ENCODE measurements at regions not wholly inside any gene's neighbourhood (a gene's known extent, or its start where the extent isn't known, plus 50 kb on each side); places are given as distances from the start of the nearest gene placed in this dataset.

DNA sequence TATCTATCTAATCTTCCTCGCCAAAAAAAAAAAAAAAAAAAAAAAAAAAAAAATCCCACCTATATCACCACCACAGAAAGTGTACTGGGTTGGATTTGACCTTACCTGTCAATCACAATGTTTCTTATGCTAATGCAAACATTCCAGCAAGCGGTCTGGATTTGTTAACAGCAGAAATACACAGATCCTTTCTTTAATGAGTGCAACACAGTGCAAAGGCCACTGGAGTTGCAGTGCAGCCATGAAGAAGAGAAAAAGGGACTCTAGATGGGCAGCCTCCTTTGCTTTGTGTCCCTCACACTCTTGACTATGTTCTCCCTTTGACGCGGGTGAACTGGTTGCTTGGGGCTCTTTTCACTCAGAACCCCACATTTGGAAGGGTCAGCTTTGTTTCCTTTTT is 127.3 kb upstream of the PRKCQ start:
- Histone ChIP-seq H3K4me1 (ENCODE audit: insufficient read depth, low read length) (peaks cover 2% of the 10 kb centered on the region; the same call in 1 of the 2 replicates), H2BK120ac (ENCODE audit: low read depth, low read length, poor library complexity, severe bottlenecking) (no peak overlapping the region), H3K79me2 (ENCODE audit: insufficient read depth, low read length) (no peaks in the 10 kb centered on the region), H3K56ac (ENCODE audit: insufficient read length, low read depth, low read length) (no peak overlapping the region), H4K8ac (replicated peaks; ENCODE audit: insufficient read length, low read depth, low read length) (no peak overlapping the region), H4K91ac (ENCODE audit: insufficient read length, low read depth, low read length) (no peak overlapping the region), H2BK15ac (ENCODE audit: low read depth, low read length) (no peak overlapping the region), H3K27ac (ENCODE audit: insufficient read length, low read depth, low read length) (no peak overlapping the region), H3K23ac (ENCODE audit: insufficient read length, low read depth, low read length) (no peak overlapping the region), H4K20me1 (ENCODE audit: control insufficient read depth, insufficient read depth, insufficient read length) (no peaks in the 10 kb centered on the region), H3K9me3 (ENCODE audit: control insufficient read depth, low read depth, low read length) (no peaks in the 10 kb centered on the region), H3K18ac (ENCODE audit: insufficient read length, low read depth, low read length) (no peak overlapping the region), H2BK5ac (ENCODE audit: insufficient read length, low read length) (no peak overlapping the region), H3K14ac (ENCODE audit: insufficient read depth, low read length) (no peak overlapping the region), H3K4ac (ENCODE audit: low read depth, low read length) (no peak overlapping the region), H3K79me1 (ENCODE audit: insufficient read depth, low read depth, low read length, poor library complexity, severe bottlenecking) (no peaks in the 10 kb centered on the region), H3K27me3 (ENCODE audit: insufficient read depth, low read length) (no peaks in the 10 kb centered on the region), H4K5ac (ENCODE audit: insufficient read length, low read depth, low read length) (no peak overlapping the region), H2AK5ac (ENCODE audit: insufficient read length, low read length) (no peak overlapping the region), H3T11ph (ENCODE audit: low read length) (no peak overlapping the region), H3K9ac (ENCODE audit: extremely low read depth, insufficient read length, low read length) (no peak overlapping the region), H2BK20ac (ENCODE audit: low read depth, low read length, poor library complexity, severe bottlenecking) (no peak overlapping the region), H3K23me2 (ENCODE audit: insufficient read length, low read depth, low read length, poor library complexity, severe bottlenecking) (no peaks in the 10 kb centered on the region), H2AFZ (ENCODE audit: low read length) (no peak overlapping the region), H2BK12ac (ENCODE audit: insufficient read length, low read depth, low read length) (no peak overlapping the region), H3K4me2 (ENCODE audit: insufficient read depth, insufficient read length, low read length) (no peak overlapping the region)
- Mint-ChIP-seq H3K9me3 (no peaks in the 10 kb centered on the region), H3K27me3 (ENCODE audit: low read depth) (peaks cover 2% of the 10 kb centered on the region), H3K27ac (no peak overlapping the region), H3K4me3 (no peak overlapping the region), H3K36me3 (ENCODE audit: insufficient read depth in 1 of 3, low read depth in 3 of 3) (no peaks in the 10 kb centered on the region), H3K4me1 (peaks cover 12% of the 10 kb centered on the region in 2 experiments)
- TF ChIP-seq, protein P1, sequence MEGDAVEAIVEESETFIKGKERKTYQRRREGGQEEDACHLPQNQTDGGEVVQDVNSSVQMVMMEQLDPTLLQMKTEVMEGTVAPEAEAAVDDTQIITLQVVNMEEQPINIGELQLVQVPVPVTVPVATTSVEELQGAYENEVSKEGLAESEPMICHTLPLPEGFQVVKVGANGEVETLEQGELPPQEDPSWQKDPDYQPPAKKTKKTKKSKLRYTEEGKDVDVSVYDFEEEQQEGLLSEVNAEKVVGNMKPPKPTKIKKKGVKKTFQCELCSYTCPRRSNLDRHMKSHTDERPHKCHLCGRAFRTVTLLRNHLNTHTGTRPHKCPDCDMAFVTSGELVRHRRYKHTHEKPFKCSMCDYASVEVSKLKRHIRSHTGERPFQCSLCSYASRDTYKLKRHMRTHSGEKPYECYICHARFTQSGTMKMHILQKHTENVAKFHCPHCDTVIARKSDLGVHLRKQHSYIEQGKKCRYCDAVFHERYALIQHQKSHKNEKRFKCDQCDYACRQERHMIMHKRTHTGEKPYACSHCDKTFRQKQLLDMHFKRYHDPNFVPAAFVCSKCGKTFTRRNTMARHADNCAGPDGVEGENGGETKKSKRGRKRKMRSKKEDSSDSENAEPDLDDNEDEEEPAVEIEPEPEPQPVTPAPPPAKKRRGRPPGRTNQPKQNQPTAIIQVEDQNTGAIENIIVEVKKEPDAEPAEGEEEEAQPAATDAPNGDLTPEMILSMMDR (conservative IDR thresholded peaks at IDR 0.05) = no peak
- WGBS (ENCODE audit: extremely low coverage, insufficient read length, low lambda C conversion rate) = 100% methylated on average over 1 of the region's 4 CpGs
- no peak for DNase-seq

Measured in H9 (cell line).